Adrenal gland (tissue), 5 donors: ENCODE measurements at regions not wholly inside any gene's neighbourhood (a gene's known extent, or its start where the extent isn't known, plus 50 kb on each side); places are given as distances from the start of the nearest gene placed in this dataset.

Source experiments
- POLR2A ChIP-seq, 2 donors: fragments of 450-650 bp; IDR thresholded peaks; one replicate each; pipeline ENCODE4 v1.6.1; 2017; ENCODE audit warnings: antibody characterized with exemption in 2 of 2, mild to moderate bottlenecking in 2 of 2, moderate library complexity in 1 of 2
- TF ChIP-seq, protein P1 (sequence below), 6 experiments: fragments of 450-650 bp in 4 of 6; fragments of 200-600 bp in 2 of 6; sonication (generic) in 1 of 6; IDR thresholded peaks; 1 replicate in 5 of 6; 2 replicates in 1 of 6; pipeline versions ENCODE4 v1.5.1 to v1.8.0; 2016 to 2021; ENCODE audit warnings: antibody characterized with exemption in 6 of 6, mild to moderate bottlenecking in 2 of 6, moderate library complexity in 1 of 6
- donor health status: DM: no; HTN: no; CAD: no.

- TF ChIP-seq, protein P1, sequence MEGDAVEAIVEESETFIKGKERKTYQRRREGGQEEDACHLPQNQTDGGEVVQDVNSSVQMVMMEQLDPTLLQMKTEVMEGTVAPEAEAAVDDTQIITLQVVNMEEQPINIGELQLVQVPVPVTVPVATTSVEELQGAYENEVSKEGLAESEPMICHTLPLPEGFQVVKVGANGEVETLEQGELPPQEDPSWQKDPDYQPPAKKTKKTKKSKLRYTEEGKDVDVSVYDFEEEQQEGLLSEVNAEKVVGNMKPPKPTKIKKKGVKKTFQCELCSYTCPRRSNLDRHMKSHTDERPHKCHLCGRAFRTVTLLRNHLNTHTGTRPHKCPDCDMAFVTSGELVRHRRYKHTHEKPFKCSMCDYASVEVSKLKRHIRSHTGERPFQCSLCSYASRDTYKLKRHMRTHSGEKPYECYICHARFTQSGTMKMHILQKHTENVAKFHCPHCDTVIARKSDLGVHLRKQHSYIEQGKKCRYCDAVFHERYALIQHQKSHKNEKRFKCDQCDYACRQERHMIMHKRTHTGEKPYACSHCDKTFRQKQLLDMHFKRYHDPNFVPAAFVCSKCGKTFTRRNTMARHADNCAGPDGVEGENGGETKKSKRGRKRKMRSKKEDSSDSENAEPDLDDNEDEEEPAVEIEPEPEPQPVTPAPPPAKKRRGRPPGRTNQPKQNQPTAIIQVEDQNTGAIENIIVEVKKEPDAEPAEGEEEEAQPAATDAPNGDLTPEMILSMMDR (IDR thresholded peaks at IDR 0.05), result no peak
- no peak for TF ChIP-seq POLR2A (IDR thresholded peaks at IDR 0.05)
Measured at GRCh38 chr10:58885686-58886345, 290.6 kb upstream of the PHYHIPL start.
